ENCODE measurements at regions not wholly inside any gene's neighbourhood (a gene's known extent, or its start where the extent isn't known, plus 50 kb on each side); places are given as distances from the start of the nearest gene placed in this dataset.

DNA sequence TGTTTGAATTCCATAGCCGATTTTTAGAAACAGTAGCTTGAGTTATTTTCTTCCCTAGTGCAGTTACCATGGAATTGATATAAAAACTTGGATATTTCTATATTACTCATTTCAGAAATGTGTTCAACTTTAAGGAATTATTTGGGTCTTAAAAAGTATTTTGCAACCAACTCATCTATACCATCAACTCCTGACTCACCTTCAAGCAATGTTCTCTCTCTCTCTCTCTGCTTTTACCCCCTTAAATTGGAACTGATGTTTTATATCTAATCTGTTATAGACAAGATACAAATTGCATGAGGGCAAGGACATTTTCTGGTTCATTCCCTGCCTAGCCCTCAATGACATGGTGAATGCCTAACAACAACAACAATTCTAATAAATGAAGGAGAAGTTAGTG is 214.7 kb upstream of the NRIP1 start:
- H3K27me3 ChIP-seq (ENCODE audit: low read length): no peaks in the 10 kb centered on the region
- no peak for DNase-seq
- no peak overlapping the region for H3K27ac ChIP-seq (ENCODE audit: low read length)
- no peaks in the 10 kb centered on the region for H3K36me3 ChIP-seq (ENCODE audit: insufficient read depth, low read length)
- no peak overlapping the region for H3K9ac ChIP-seq (ENCODE audit: low read length)
- no peak overlapping the region for H3K4me3 ChIP-seq (ENCODE audit: low read length)
- no peaks in the 10 kb centered on the region for H3K9me2 ChIP-seq (replicated peaks; ENCODE audit: insufficient read depth, low read length)
- H3K79me2 ChIP-seq (ENCODE audit: low read length): no peaks in the 10 kb centered on the region
- H3K4me1 ChIP-seq (ENCODE audit: low read length): no peaks in the 10 kb centered on the region
- H4K20me1 ChIP-seq (ENCODE audit: insufficient read depth, low read depth, low read length): no peaks in the 10 kb centered on the region
- H3K9me3 ChIP-seq (ENCODE audit: low read length): 0 out of 2 replicates have a peak, but pooled peaks cover 5% of the 10 kb centered on the region
- no peak overlapping the region for H2AFZ ChIP-seq (ENCODE audit: low read length)
- H3K4me2 ChIP-seq (ENCODE audit: low read depth, low read length, poor library complexity, severe bottlenecking): no peak overlapping the region

DNA sequence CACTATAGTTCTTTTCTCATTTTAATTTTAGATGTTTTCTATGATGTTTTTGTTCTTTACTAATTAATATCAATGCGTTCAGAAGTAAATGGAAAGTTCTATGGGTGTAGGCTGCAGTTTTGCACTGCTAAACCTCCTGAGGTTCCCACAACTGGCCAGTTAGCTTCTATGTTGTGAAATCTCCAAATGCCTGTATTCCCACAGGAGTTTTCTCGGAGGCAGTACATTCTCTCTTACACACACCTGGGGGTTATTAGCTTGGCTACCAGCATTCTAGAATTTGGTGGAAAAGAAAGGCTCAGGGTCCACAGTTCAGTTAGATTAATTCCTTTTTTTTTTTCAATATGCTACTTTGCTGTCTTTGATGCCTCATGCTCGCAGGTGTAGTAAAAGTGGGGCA is 216.9 kb upstream of the NRIP1 start:
- no peaks in the 10 kb centered on the region for H3K9me2 ChIP-seq (replicated peaks; ENCODE audit: insufficient read depth, low read length)

DNA sequence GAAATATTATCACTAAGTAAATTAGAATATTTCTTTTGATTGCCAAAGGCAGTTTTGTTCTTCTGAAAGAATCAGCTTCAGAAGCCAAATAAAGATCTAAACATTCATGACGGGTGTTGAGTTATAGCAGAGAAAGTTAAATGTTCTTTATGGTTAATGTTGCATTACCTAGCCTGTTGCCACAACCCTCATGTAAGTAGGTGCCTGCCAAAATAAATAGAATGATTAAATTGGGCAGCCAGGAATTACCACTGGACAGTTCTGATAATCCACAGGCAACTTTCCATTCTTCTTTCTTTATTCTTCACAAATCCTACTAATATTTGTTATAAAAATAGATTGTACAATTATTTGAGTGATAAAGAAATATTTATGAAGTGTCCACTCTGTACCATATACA is 217.9 kb upstream of the NRIP1 start:
- no peak overlapping the region for H3K4me2 ChIP-seq (ENCODE audit: low read depth, low read length, poor library complexity, severe bottlenecking)
- H3K36me3 ChIP-seq (ENCODE audit: insufficient read depth, low read length): no peaks in the 10 kb centered on the region
- no peak overlapping the region for H3K27ac ChIP-seq (ENCODE audit: low read length)
- no peaks in the 10 kb centered on the region for H3K27me3 ChIP-seq (ENCODE audit: low read length)
- no peak overlapping the region for H3K9ac ChIP-seq (ENCODE audit: low read length)
- no peaks in the 10 kb centered on the region for H3K9me2 ChIP-seq (replicated peaks; ENCODE audit: insufficient read depth, low read length)
- no peak for DNase-seq
- H2AFZ ChIP-seq (ENCODE audit: low read length): no peak overlapping the region
- H3K79me2 ChIP-seq (ENCODE audit: low read length): no peaks in the 10 kb centered on the region
- H3K4me1 ChIP-seq (ENCODE audit: low read length): no peaks in the 10 kb centered on the region
- no peaks in the 10 kb centered on the region for H4K20me1 ChIP-seq (ENCODE audit: insufficient read depth, low read depth, low read length)
- H3K9me3 ChIP-seq (ENCODE audit: low read length): 0 out of 2 replicates have a peak, but pooled peaks cover 13% of the 10 kb centered on the region
- no peak overlapping the region for H3K4me3 ChIP-seq (ENCODE audit: low read length)

More for the DNA sequence above, 216.9 kb upstream of the NRIP1 start:
- Histone ChIP-seq H3K27me3 (ENCODE audit: low read length) (no peaks in the 10 kb centered on the region), H3K36me3 (ENCODE audit: insufficient read depth, low read length) (no peaks in the 10 kb centered on the region), H3K4me2 (ENCODE audit: low read depth, low read length, poor library complexity, severe bottlenecking) (no peak overlapping the region), H3K4me3 (ENCODE audit: low read length) (no peak overlapping the region), H2AFZ (ENCODE audit: low read length) (no peak overlapping the region), H3K27ac (ENCODE audit: low read length) (no peak overlapping the region), H4K20me1 (ENCODE audit: insufficient read depth, low read depth, low read length) (no peaks in the 10 kb centered on the region), H3K79me2 (ENCODE audit: low read length) (no peaks in the 10 kb centered on the region), H3K4me1 (ENCODE audit: low read length) (no peaks in the 10 kb centered on the region), H3K9me3 (ENCODE audit: low read length) (0 out of 2 replicates have a peak, but pooled peaks cover 10% of the 10 kb centered on the region), H3K9ac (ENCODE audit: low read length) (no peak overlapping the region)
- DNase-seq: no peak

DNA sequence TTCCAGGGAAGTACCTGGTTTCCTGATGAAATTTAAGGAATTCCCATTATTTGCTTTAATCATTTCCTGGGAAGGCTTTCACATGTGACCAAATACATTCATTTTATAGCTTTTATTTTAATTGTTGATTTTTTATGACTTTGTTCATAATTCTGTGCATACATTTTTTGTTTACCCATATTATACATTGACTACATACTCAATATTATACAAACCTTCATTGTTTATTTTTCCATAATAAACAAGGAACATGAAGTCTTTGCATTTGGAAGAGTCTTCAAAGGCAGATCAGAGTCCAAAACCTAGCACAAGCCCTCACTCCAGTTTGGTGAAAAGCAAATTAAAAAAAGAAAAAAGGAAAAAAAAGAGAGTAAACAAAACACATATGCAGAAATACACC is 218.3 kb upstream of the NRIP1 start:
- Histone ChIP-seq H2AFZ (ENCODE audit: low read length) (no peak overlapping the region), H3K4me1 (ENCODE audit: low read length) (no peaks in the 10 kb centered on the region), H3K79me2 (ENCODE audit: low read length) (no peaks in the 10 kb centered on the region), H3K4me3 (ENCODE audit: low read length) (no peak overlapping the region), H3K9me2 (replicated peaks; ENCODE audit: insufficient read depth, low read length) (no peaks in the 10 kb centered on the region), H3K27ac (ENCODE audit: low read length) (no peak overlapping the region), H3K27me3 (ENCODE audit: low read length) (no peaks in the 10 kb centered on the region), H3K36me3 (ENCODE audit: insufficient read depth, low read length) (no peaks in the 10 kb centered on the region), H3K4me2 (ENCODE audit: low read depth, low read length, poor library complexity, severe bottlenecking) (no peak overlapping the region), H3K9ac (ENCODE audit: low read length) (no peak overlapping the region), H4K20me1 (ENCODE audit: insufficient read depth, low read depth, low read length) (no peaks in the 10 kb centered on the region), H3K9me3 (ENCODE audit: low read length) (0 out of 2 replicates have a peak, but pooled peaks cover 13% of the 10 kb centered on the region)
- DNase-seq: no peak

DNA sequence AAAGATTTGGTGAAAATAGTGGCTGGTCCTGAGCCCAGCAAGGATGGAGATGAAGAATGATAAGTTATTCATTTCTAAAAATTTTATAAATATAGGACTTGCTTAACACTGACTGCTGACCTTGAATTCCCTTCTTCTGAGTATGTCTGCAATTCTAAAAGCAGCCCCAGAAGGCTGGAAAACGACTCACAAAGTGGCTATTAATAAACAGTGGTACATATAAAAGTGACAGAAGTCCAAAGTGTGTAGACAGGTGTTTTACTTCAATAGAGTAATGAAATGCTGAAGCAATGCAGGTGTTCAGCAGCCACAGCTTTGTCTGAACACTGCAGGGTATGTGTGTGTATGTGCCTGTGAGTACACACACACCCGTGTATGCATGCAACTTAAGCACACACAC is 219.0 kb upstream of the NRIP1 start:
- Histone ChIP-seq H3K9me2 (replicated peaks; ENCODE audit: insufficient read depth, low read length) (no peaks in the 10 kb centered on the region), H3K27ac (ENCODE audit: low read length) (no peak overlapping the region)

DNA sequence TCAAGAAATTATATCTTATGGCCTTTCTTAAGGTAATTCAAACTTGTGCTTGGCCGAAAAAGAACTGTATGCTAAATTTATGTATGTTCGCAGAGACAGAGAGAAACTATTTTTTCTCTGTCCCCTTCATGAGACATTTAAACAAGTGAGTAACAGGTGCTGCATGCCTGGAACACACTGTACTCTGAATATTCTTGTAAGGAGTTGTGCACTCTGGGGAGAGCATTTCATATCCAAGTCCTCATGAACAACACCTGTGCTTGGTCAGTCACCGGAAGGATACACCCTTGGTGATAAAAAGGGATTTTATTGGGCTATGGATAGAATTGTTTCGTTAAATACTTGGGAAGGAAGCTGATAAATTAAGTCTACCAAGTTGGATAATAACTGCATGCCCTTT is 220.8 kb upstream of the NRIP1 start:
- H3K4me1 ChIP-seq (ENCODE audit: low read length): no peaks in the 10 kb centered on the region
- no peak for DNase-seq

More for the DNA sequence above, 219.0 kb upstream of the NRIP1 start:
- 0 out of 2 replicates have a peak, but pooled peaks cover 13% of the 10 kb centered on the region for H3K9me3 ChIP-seq (ENCODE audit: low read length)
- H3K36me3 ChIP-seq (ENCODE audit: insufficient read depth, low read length): no peaks in the 10 kb centered on the region
- no peak overlapping the region for H2AFZ ChIP-seq (ENCODE audit: low read length)
- no peak overlapping the region for H3K4me3 ChIP-seq (ENCODE audit: low read length)
- no peak for DNase-seq
- H3K27me3 ChIP-seq (ENCODE audit: low read length): no peaks in the 10 kb centered on the region
- no peaks in the 10 kb centered on the region for H3K4me1 ChIP-seq (ENCODE audit: low read length)
- no peaks in the 10 kb centered on the region for H4K20me1 ChIP-seq (ENCODE audit: insufficient read depth, low read depth, low read length)
- H3K4me2 ChIP-seq (ENCODE audit: low read depth, low read length, poor library complexity, severe bottlenecking): no peak overlapping the region
- no peaks in the 10 kb centered on the region for H3K79me2 ChIP-seq (ENCODE audit: low read length)
- no peak overlapping the region for H3K9ac ChIP-seq (ENCODE audit: low read length)

DNA sequence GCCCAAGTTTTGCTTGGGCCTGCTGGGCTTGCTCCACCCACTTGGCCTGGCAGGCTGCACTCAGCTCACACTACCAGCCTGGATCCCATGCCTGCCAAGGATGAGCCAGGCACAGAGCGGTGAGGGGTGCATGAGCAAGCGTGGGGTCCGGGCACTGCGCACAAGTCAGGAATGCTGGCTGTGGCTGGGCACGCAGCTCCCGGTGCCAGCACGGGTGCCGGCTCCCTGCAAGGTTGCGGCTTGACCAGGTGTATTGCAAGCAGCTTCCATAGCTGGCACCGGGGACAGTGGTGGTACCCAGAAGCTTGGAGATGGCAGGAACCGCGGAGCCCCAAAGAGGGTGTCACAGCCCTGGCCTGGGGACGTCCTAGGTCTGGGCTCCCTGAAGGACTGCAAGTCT is 224.4 kb upstream of the NRIP1 start:
- Histone ChIP-seq H3K79me2 (ENCODE audit: low read length) (no peaks in the 10 kb centered on the region), H3K27me3 (ENCODE audit: low read length) (no peaks in the 10 kb centered on the region), H4K20me1 (ENCODE audit: insufficient read depth, low read depth, low read length) (no peaks in the 10 kb centered on the region), H3K9me3 (ENCODE audit: low read length) (0 out of 2 replicates have a peak, but pooled peaks cover 8% of the 10 kb centered on the region), H3K9ac (ENCODE audit: low read length) (no peak overlapping the region), H3K36me3 (ENCODE audit: insufficient read depth, low read length) (no peaks in the 10 kb centered on the region), H3K9me2 (replicated peaks; ENCODE audit: insufficient read depth, low read length) (no peaks in the 10 kb centered on the region), H3K4me2 (ENCODE audit: low read depth, low read length, poor library complexity, severe bottlenecking) (no peak overlapping the region), H3K27ac (ENCODE audit: low read length) (no peak overlapping the region), H2AFZ (ENCODE audit: low read length) (no peak overlapping the region), H3K4me1 (ENCODE audit: low read length) (no peaks in the 10 kb centered on the region), H3K4me3 (ENCODE audit: low read length) (no peak overlapping the region)
- no peak for DNase-seq

More for the DNA sequence above, 220.8 kb upstream of the NRIP1 start:
- H3K9me3 ChIP-seq (ENCODE audit: low read length): 0 out of 2 replicates have a peak, but pooled peaks cover 13% of the 10 kb centered on the region
- H3K27me3 ChIP-seq (ENCODE audit: low read length): no peaks in the 10 kb centered on the region
- no peaks in the 10 kb centered on the region for H3K9me2 ChIP-seq (replicated peaks; ENCODE audit: insufficient read depth, low read length)
- no peak overlapping the region for H3K4me2 ChIP-seq (ENCODE audit: low read depth, low read length, poor library complexity, severe bottlenecking)
- H3K27ac ChIP-seq (ENCODE audit: low read length): no peak overlapping the region
- H3K36me3 ChIP-seq (ENCODE audit: insufficient read depth, low read length): no peaks in the 10 kb centered on the region
- H2AFZ ChIP-seq (ENCODE audit: low read length): no peak overlapping the region
- H4K20me1 ChIP-seq (ENCODE audit: insufficient read depth, low read depth, low read length): no peaks in the 10 kb centered on the region
- H3K9ac ChIP-seq (ENCODE audit: low read length): no peak overlapping the region
- H3K79me2 ChIP-seq (ENCODE audit: low read length): no peaks in the 10 kb centered on the region
- no peak overlapping the region for H3K4me3 ChIP-seq (ENCODE audit: low read length)

DNA sequence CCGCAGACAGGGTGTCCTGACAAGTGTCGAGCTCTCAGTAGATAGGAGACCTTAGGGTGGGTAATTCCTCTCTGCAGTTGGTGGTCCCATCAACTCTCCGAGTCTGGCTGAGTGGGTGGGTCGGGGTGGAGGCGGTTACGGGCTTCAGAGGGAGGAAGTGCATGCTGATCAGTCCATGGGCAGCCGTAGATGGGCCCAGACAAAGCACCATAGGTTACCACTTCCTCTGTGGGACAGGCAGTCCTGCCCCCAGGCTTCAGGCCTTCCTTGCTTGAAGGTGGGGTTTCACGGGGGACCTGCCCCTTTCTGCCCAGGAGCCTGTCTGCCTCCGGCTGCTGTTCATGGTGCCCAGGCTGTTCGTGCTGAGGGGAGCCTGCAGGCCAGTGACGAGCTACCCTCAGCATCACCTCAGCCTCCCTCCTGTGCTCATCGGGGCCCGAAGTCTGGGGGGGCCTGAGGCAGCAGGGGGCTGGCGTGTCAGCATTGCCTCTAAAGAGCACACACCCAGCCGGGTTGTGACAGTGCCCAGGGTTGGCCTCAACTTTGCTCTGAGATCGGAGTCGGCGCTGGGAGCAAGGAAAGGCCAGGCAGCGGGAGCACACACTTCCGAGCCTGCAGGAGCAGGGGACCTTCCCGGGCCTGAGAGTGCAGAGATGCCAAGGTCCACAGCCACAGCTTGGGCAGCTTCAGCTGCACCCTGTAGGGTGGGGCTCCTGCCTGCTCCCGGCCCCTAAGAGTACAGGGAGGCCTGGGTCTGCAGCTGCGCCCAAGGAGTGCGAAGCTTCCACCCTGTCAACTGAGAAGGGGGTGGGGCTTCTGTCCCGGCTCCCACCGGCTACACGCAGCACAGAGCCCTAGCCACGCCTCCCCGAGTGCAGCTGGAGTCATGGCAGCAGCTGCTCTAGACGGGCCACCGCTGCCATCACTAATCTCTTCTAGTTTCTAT is 225.4 kb upstream of the NRIP1 start:
- Histone ChIP-seq H3K9me2 (replicated peaks; ENCODE audit: insufficient read depth, low read length) (no peaks in the 10 kb centered on the region), H3K4me2 (ENCODE audit: low read depth, low read length, poor library complexity, severe bottlenecking) (no peak overlapping the region), H3K9me3 (ENCODE audit: low read length) (0 out of 2 replicates have a peak, but pooled peaks cover 8% of the 10 kb centered on the region), H4K20me1 (ENCODE audit: insufficient read depth, low read depth, low read length) (no peaks in the 10 kb centered on the region), H3K4me1 (ENCODE audit: low read length) (no peaks in the 10 kb centered on the region), H3K4me3 (ENCODE audit: low read length) (no peak overlapping the region), H3K36me3 (ENCODE audit: insufficient read depth, low read length) (no peaks in the 10 kb centered on the region), H3K27me3 (ENCODE audit: low read length) (no peaks in the 10 kb centered on the region), H3K27ac (ENCODE audit: low read length) (no peak overlapping the region), H2AFZ (ENCODE audit: low read length) (no peak overlapping the region), H3K9ac (ENCODE audit: low read length) (no peak overlapping the region), H3K79me2 (ENCODE audit: low read length) (no peaks in the 10 kb centered on the region)
- no peak for DNase-seq

Measured in Karpas-422 (cell line).